ENCODE measurements at regions not wholly inside any gene's neighbourhood (a gene's known extent, or its start where the extent isn't known, plus 50 kb on each side); places are given as distances from the start of the nearest gene placed in this dataset.
"Not testable (repeated sequence)": the region's sequence is repeated elsewhere in the genome, so short reads cannot be mapped to it uniquely, and the experiment has no call there.

DNA sequence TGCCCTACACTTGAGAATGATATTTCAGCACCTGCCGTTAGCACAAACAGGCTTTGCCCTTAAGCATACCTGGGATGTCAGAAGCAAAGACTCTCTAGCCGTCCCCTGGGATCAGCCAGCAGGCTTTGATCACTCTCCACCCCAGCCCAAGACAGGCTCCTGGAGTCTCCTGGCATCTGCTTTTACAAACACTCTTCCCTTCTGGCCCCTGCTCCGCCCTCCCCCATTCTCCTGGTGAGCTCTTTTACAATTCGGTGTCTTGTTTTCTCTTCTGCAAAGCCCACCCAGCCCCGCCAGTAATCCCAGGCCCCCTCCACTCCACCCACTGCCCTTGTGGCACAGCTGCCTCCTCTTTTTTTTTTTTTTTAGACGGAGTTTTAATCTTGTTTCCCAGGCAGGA lies 50.4 kb downstream of the KATNIP start:
- Mint-ChIP-seq H3K4me1 (peaks cover 0 to 3% (median 0%) of the 10 kb centered on the region in 3 donors), H3K27me3 (no peaks in the 10 kb centered on the region), H3K27ac (no peak overlapping the region), H3K36me3 (peaks cover 12% of the 10 kb centered on the region), H3K9me3 (peaks cover 0 to 1% (median 0%) of the 10 kb centered on the region in 3 donors), H3K4me3 (no peak overlapping the region)

DNA sequence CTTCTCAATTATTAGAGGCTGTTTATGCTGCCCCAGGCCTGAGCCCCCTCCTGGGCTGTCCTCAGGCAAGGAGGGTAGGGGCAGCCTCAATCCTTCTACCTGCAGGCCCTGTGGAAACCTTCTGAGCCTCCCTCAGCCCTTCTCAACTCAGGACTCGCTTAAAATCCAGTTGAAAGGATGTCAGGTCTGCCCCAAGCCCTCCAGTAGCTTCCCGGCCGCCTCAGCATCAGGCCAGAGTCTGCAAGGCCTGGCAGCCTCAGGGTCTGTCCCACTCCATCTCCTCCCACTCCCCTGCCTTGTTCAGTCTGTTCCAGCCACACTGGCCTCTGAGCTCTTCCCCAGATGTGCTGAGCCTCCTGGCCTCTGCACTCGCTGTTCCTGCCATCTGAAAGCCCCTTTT lies 52.2 kb downstream of the KATNIP start:
- H3K9me3 Mint-ChIP-seq: peaks cover 0 to 1% (median 0%) of the 10 kb centered on the region in 3 donors
- peak overlapping the region in 1 of 3 donors; percentile 25 for H3K27ac Mint-ChIP-seq
- H3K4me3 Mint-ChIP-seq: no peak overlapping the region
- no peaks in the 10 kb centered on the region for H3K27me3 Mint-ChIP-seq
- H3K4me1 Mint-ChIP-seq: peaks cover 0 to 3% (median 0%) of the 10 kb centered on the region in 3 donors
- peaks cover 12% of the 10 kb centered on the region for H3K36me3 Mint-ChIP-seq

DNA sequence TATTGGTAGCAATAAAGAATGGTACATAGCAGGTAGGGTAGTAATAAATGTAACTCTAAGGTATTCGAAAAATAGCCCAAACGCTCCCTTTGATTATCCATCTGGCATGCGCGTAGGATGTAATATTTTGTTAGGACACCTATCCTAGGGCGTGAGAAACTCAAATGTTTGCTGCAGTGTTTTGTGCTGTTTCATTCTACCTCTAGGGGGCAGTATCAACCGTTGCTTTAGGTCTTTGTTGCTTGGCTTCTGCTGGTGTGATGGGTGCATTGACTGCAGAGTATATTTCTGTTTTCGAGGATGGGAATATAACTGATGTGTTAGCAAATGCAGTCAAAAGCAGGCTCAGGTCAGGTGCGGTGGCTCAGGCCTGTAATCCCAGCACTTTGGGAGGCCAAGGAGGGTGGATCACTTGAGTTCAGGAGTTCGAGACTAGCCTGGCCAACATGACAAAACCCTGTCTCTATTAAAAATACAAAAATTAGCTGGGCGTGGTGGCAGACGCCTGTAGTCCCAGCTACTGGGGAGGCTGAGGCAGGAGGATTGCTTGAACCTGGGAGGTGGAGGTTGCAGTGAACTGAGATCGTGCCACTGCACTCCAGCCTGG lies 55.7 kb downstream of the KATNIP start:
- H3K4me3 Mint-ChIP-seq, H3K36me3 Mint-ChIP-seq, H3K27me3 Mint-ChIP-seq, H3K27ac Mint-ChIP-seq, H3K4me1 Mint-ChIP-seq, H3K9me3 Mint-ChIP-seq: not testable (repeated sequence)

GRCh38 chr16:27611340-27611739 lies 61.4 kb downstream of the KATNIP start:
- no peaks in the 10 kb centered on the region for H3K27me3 Mint-ChIP-seq
- no peak overlapping the region for H3K27ac Mint-ChIP-seq
- no peaks in the 10 kb centered on the region for H3K9me3 Mint-ChIP-seq
- peaks cover 15% of the 10 kb centered on the region for H3K36me3 Mint-ChIP-seq
- no peaks in the 10 kb centered on the region for H3K4me1 Mint-ChIP-seq
- H3K4me3 Mint-ChIP-seq: no peak overlapping the region

DNA sequence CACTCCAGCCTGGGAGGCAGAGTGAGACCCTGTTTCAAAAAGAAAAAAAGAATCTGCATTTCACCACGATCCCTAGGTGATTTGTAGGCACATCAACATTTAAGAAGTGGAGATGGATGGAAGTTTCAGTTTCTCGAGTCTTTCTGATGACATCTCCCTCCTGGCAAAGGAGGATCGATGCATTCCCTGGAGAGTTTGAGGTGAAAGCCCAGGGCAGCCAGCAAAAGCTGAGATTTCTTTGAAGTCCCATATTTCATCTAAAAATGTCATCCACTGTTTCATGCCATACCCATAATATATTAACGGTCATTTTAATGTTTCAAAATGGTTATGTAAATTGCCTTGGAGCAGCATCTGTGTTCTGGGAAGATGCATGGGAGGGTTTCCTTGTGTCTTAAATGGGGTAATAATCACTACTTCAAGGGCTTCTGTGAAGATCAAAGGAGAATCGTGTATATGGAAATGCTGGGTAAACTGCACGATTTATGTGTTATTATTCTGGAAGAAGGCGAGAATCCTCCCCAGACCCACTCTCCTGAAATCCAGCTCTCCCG lies 63.4 kb downstream of the KATNIP start:
- H3K36me3 Mint-ChIP-seq: peaks cover 16% of the 10 kb centered on the region
- H3K27me3 Mint-ChIP-seq: no peaks in the 10 kb centered on the region
- H3K4me3 Mint-ChIP-seq: no peak overlapping the region
- H3K4me1 Mint-ChIP-seq: no peaks in the 10 kb centered on the region
- no peak overlapping the region for H3K27ac Mint-ChIP-seq
- H3K9me3 Mint-ChIP-seq: no peaks in the 10 kb centered on the region

DNA sequence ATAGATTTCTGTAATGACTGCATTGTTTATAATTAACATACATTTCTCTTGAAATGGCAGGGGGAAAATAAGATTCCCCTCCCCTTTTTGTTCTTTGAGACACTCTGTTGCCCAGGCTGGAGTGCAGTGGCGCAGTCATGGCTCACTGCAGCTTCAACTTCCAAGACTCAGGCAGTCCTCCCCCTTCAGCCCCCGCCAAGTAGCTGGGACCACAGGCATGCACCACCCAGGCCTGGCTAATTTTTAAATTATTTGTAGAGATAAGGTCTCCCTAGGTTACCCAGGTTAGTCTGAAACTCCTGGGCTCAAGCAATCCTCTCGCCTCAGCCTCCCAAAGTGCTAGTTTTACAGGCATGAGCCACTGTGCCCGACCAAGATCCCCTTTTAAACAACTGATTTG lies 67.7 kb downstream of the KATNIP start:
- H3K27me3 Mint-ChIP-seq: no peaks in the 10 kb centered on the region
- peaks cover 20% of the 10 kb centered on the region for H3K36me3 Mint-ChIP-seq
- peak overlapping the region in 1 of 3 donors; percentile 59 for H3K27ac Mint-ChIP-seq
- no peak overlapping the region for H3K4me3 Mint-ChIP-seq
- peaks cover 0 to 2% (median 0%) of the 10 kb centered on the region in 3 donors for H3K4me1 Mint-ChIP-seq
- no peaks in the 10 kb centered on the region for H3K9me3 Mint-ChIP-seq

DNA sequence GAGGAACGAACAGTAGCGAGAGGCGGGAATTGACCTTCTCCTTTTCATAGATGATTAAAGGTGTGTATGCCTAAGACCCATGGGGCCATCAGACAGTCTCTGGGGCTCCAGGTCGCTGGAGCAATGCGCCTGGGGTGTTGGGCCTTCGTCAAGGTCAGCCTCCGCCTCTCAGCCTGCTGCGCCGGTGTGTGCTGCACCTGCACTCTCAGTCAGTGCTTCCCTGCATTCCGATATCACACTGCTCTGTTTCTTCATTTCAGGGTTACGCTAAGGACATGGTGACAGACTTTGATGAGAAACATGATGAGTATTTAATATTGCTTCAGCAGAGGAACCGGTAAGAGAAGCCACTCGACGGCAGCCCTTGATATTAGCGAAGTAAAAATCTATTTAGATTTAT lies 68.2 kb downstream of the KATNIP start:
- peaks cover 0 to 2% (median 0%) of the 10 kb centered on the region in 3 donors for H3K4me1 Mint-ChIP-seq
- H3K27me3 Mint-ChIP-seq: no peaks in the 10 kb centered on the region
- peak overlapping the region in 1 of 3 donors; percentile 59 for H3K27ac Mint-ChIP-seq
- no peaks in the 10 kb centered on the region for H3K9me3 Mint-ChIP-seq
- H3K4me3 Mint-ChIP-seq: no peak overlapping the region
- peaks cover 18% of the 10 kb centered on the region for H3K36me3 Mint-ChIP-seq

DNA sequence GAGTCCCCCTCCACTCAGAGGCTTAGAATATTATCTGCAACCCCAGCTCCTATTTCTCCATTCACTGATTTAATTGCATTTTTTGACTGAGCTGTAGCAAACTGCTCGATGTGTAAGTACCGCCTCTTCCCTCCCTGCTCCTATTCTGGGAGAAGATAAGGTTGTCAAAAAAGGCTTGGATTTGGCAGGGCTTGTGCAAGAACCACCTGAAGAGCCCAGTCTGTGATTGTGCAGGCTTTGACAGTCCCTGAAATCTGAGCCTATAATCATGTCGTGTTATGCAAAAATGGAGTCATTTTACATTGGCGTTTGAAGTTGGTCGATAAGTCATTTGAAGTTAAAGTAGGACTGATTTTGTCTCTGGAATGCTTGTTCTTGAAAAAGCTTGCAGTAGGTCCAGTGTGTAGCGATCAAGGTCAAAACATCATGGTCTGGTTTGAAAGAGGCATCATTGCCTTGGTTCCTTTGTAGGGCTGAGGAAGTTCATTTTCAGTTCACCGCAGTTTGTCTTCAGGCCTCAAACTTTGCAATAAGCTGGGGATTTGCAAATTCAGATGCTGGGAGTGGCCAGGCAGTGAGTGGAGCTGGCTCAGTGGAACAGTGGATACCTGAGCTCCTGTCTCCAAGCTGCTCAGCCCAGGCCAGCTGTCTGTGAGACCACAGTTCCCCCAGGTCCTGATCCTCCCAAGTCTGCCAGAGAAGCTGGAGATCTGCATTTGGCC lies 68.8 kb downstream of the KATNIP start:
- Mint-ChIP-seq H3K27me3 (no peaks in the 10 kb centered on the region), H3K27ac (peak overlapping the region in 1 of 3 donors; percentile 59), H3K9me3 (no peaks in the 10 kb centered on the region), H3K36me3 (peaks cover 19% of the 10 kb centered on the region), H3K4me1 (peaks cover 0 to 2% (median 0%) of the 10 kb centered on the region in 3 donors), H3K4me3 (no peak overlapping the region)

GRCh38 chr16:27620541-27620940 lies 70.6 kb downstream of the KATNIP start:
- peaks cover 15% of the 10 kb centered on the region for H3K36me3 Mint-ChIP-seq
- peaks cover 0 to 2% (median 0%) of the 10 kb centered on the region in 3 donors for H3K4me1 Mint-ChIP-seq
- H3K27ac Mint-ChIP-seq: no peak overlapping the region
- H3K27me3 Mint-ChIP-seq: no peaks in the 10 kb centered on the region
- H3K9me3 Mint-ChIP-seq: no peaks in the 10 kb centered on the region
- no peak overlapping the region for H3K4me3 Mint-ChIP-seq

DNA sequence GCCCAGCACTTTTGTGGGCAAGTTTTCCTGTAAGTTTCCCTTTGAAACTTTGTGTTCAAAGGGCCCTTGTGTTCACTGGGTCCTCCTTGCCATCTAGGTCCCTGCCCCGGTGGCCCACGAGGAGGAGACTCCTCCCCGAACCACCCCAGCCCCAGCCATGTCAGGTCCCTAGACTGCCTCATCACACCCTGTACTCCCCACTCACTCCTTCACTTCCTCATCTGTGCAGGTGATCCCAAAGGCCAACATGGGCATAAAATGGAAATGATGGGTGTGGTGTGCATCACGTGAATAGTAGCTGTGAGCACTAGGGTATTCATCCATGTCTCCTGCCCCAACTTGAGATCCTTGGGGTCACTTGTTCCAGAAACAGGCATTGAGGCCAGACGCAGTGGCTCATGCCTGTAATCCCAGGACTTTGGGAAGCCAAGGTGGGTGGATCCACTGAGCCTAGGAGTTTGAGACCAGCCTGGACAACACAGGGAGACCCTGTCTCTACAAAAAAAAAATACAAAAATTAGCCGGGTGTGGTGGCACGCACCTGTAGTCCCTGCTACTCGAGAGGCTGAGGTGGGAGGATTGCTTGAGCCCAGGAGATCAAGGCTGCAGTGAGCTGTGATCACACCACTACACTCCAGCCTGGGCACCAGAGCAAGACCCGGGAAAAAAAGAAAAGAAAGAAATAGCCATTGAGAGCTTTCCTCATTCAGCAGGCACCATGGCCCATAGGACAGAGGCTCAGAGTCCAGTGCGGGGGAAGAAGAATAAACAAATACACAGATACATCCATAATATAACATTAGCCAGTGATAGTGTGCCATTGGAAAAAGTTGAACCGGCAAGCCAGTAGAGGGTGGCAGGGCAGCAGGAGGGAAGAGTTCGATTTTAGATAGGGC lies 74.5 kb downstream of the KATNIP start:
- Mint-ChIP-seq H3K4me1 (peaks cover 0 to 2% (median 0%) of the 10 kb centered on the region in 3 donors), H3K27me3 (no peaks in the 10 kb centered on the region), H3K4me3 (no peak overlapping the region), H3K9me3 (no peaks in the 10 kb centered on the region), H3K36me3 (peaks cover 15% of the 10 kb centered on the region), H3K27ac (peak overlapping the region in 1 of 3 donors; percentile 46)

DNA sequence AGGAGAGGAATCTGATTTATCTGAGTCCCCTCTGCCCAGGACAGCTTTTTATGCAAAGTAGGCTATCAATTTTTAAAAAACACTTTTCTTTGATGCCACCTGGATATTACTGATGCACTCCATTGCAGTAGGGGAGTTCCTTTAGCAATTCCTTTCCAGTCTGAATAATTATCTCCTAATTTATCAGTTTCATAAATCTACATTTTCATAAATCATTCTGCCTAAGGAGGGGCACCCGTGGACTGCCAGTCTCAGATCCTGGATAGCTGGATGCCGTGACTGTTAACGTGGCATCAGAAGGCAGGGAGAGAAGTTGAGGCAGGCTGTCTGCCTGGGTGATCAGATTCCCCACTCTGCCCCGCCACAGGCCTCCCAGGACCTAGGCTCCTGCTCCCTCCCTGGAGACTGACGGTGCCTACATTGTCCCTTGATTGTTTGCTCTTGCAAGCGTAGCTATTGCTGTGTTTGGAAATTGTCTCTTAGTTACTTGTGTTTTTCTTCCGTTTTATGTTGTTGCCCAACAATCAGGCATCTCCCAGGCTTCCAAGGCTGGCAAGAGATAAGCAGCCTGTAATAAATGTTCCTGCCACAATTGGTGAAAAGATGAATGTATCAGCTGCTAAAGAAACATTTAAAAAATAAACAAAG lies 75.2 kb downstream of the KATNIP start:
- peaks cover 13% of the 10 kb centered on the region for H3K36me3 Mint-ChIP-seq
- H3K4me1 Mint-ChIP-seq: peaks cover 0 to 2% (median 0%) of the 10 kb centered on the region in 3 donors
- no peak overlapping the region for H3K4me3 Mint-ChIP-seq
- H3K27me3 Mint-ChIP-seq: no peaks in the 10 kb centered on the region
- H3K9me3 Mint-ChIP-seq: no peaks in the 10 kb centered on the region
- no peak overlapping the region for H3K27ac Mint-ChIP-seq

DNA sequence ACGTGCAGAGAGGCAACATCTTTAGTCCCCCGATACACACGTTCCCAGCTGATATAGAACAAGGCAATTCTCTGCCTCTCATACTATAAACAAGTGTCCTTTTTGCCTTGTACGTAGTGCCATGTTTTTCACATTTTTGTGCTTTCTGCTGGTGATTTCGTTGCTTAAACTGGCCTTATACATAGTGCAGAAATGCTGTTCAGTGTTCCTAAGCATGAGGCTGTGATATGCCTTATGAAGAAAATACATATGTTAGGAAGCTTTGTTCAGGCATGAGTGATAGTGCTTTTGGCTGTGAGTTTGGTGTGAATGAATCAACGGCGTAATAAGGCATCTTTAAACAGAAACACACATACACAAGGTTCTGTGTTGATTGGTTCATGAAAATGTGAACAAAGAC lies 77.2 kb downstream of the KATNIP start:
- Mint-ChIP-seq H3K4me1 (no peaks in the 10 kb centered on the region), H3K9me3 (no peaks in the 10 kb centered on the region), H3K4me3 (no peak overlapping the region), H3K27me3 (no peaks in the 10 kb centered on the region), H3K36me3 (peaks cover 24% of the 10 kb centered on the region), H3K27ac (no peak overlapping the region)

DNA sequence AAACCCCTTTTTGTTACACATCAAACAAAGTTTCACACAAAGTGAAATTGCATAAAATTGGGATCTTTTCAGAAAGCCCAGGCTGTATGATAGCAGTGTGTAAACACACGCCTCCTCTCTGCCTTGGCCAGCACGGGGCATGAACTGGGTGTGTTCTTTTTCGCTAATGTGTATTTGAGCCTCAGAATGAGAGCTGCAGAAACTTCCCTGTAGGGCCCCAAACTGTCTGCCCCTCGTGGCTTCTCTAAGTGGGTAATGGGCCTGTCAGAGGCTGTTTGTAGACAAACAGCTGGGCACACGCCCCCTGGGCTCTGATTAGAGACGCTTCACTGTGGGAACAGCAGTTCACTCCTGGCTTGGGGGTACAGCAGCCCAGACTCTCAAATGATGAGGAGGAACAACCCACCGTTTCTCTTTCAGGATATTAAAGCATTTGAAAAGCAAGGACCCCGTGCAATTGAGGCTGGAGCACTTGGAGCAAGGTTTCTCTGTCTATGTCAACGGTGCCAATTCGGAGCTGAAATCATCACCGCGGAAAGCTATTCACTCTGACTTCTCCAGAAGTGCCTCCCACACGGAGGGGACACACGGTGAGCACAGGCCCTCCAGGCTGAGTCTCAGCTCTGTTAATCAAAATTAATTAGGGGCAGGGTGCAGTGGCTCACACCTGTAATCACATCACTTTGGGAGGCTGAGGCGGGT lies 78.4 kb downstream of the KATNIP start:
- H3K36me3 Mint-ChIP-seq: peaks cover 23% of the 10 kb centered on the region
- H3K27me3 Mint-ChIP-seq: no peaks in the 10 kb centered on the region
- no peaks in the 10 kb centered on the region for H3K4me1 Mint-ChIP-seq
- no peaks in the 10 kb centered on the region for H3K9me3 Mint-ChIP-seq
- H3K27ac Mint-ChIP-seq: no peak overlapping the region
- H3K4me3 Mint-ChIP-seq: no peak overlapping the region

GRCh38 chr16:27628943-27629462 lies 79.1 kb downstream of the KATNIP start:
- not testable (repeated sequence) for H3K27me3 Mint-ChIP-seq, H3K4me1 Mint-ChIP-seq, H3K9me3 Mint-ChIP-seq, H3K4me3 Mint-ChIP-seq, H3K27ac Mint-ChIP-seq
- peaks cover 22% of the 10 kb centered on the region for H3K36me3 Mint-ChIP-seq
